ENCODE measurements at regions not wholly inside any gene's neighbourhood (a gene's known extent, or its start where the extent isn't known, plus 50 kb on each side); places are given as distances from the start of the nearest gene placed in this dataset.

- no peak for TF ChIP-seq CEBPB (IDR thresholded peaks at IDR 0.05; ENCODE audit: low read depth)
- TF ChIP-seq POLR2A (IDR thresholded peaks at IDR 0.05; ENCODE audit: borderline replicate concordance, extremely low read depth, insufficient read depth, insufficient read length): no peak
- no peak for TF ChIP-seq REST (IDR thresholded peaks at IDR 0.05; ENCODE audit: low read depth)
- no peak for TF ChIP-seq JUND (IDR thresholded peaks at IDR 0.05)
- TF ChIP-seq ATF3 (IDR thresholded peaks at IDR 0.05): no peak
Observed at GRCh38 chr13:103812971-103813370, 746.8 kb upstream of the SLC10A2 start.

Measured in HCT116 (cell line).